HG03103 (cell line): ENCODE measurements at regions not wholly inside any gene's neighbourhood (a gene's known extent, or its start where the extent isn't known, plus 50 kb on each side); places are given as distances from the start of the nearest gene placed in this dataset.
"Not testable (repeated sequence)": the region's sequence is repeated elsewhere in the genome, so short reads cannot be mapped to it uniquely, and the experiment has no call there.

Experiments
- ATAC-seq: cut with Tn5 transposase; IDR thresholded peaks from one replicate; pipeline ENCODE4 v1.9.1; 2021; ENCODE audit warnings: low read depth; ENCODE audit not compliant: unreplicated experiment

DNA sequence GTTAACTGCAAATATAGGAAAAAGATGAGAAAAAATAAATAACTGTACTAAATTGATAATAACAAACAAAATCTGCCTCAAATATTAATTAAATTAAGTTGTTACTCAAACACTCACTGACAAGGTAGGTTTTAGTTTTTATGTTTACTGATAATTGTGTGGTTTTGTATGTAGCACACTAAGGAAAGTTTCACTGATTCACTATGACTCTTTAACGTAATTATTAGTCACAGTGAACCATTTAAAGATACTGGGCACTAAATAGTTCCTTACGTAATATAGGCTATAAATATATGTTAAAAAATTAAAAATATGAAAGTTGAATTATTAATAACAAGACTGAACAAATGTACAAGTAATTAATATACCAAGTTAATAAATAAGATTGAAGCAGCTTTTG lies 2330.0 kb upstream of the RAG2 start:
- ATAC-seq: no peak

DNA sequence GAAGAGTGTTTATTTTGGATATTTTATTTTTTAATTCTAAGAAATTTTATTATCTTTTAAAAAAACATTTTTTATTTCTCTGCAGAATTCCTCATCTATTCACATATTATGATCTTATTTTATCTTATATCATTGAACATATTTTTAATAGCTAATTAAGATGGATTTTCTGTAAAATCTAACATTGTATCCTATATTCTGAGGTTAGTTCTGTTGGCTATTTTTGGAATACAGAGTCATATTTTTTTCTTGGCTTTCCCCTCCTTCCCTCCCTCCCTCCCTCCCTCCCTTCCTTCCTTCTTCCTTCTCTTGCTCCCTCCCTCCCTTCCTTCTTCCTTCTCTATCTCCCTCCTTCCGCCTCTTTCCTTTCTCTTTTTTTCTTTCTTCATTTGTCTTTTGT lies 2326.6 kb upstream of the RAG2 start:
- no peak for ATAC-seq

DNA sequence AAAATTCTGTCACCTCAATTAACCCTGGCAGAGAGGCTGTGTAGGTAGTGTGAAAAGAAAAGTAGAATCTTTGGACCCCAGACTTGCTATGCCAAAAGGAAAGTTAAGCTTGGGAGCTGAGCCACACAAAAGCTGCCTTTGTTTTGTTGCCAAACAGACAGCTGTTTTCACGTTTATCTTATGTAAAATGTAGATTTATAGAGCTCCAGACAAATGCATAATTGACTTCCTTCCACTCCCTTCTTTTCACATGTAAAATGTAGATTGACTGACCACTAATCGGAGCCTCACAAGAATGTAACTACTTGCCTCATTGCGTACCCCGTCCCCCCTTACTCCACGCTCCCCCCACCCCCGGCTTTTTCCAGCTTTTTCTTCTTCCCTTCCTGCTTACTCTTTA lies 2302.2 kb upstream of the RAG2 start:
- ATAC-seq: no peak

DNA sequence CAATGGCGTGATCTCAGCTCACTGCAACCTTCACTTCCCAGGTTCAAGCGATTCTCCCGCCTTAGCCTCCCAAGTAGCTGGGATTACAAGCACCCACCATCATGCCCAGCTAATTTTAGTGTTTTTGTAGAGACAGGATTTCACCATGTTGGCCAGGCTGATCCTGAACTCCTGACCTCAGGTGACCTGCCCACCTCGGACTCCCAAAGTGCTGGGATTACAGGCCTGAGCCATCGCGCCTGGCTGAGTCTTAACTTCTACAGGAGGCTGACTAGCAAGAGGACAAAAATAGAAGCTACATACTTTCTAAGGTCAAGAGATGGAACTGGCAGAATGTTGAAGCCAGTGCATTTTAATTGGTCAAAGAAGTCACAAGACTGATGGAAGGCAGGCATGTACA lies 2296.2 kb upstream of the RAG2 start:
- not testable (repeated sequence) for ATAC-seq

DNA sequence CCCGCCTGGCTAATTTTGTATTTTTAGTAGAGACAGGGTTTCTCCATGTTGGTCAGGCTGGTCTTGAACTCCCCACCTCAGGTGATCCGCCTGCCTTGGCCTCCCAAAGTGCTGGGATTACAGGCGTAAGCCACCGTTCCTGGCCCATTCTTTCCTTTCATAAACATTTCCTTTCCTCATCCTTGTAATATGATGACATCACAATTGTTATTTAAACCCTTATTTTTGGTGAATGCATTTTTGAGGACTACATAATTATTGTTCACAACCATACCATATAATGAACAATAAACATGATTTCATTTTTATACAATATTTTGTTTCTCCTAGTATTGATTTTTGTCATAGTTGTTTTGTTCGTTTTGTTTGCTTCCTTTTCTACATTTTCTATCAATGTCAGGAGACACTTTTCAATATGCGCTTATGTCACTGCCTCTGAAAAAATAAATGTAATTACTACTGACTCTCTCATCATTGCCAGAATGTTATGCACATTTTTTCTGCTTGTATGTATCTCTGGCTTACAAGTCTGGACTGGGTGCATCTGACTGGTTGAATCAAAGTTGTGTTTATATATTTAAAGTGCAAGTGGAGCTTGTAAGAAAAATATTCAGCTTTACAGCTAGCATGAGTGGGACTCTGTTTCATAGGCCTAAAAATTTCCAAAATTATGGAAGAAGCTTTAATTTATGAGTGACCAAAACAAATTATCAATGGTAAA lies 2286.3 kb upstream of the RAG2 start:
- ATAC-seq: no peak

DNA sequence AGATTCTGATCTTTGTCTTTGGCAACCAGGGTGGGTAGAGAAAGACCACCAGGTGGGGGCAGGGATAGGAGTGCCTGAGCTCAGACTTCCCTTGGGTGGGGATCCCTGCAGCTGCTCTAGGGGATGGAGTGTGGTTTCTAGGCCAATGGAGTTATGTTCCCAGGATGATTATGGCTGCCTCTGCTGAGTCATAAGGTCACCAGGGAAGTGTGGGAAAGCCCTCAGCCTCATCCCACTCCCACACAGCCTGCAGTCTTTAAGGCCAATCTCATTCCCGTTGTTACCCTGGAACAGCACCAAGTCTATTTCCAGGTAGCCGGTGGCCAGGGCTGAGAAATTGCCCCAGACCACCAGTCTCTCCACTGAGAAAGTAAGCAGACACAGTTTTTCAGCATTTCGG lies 2269.3 kb upstream of the RAG2 start:
- ATAC-seq: no peak

DNA sequence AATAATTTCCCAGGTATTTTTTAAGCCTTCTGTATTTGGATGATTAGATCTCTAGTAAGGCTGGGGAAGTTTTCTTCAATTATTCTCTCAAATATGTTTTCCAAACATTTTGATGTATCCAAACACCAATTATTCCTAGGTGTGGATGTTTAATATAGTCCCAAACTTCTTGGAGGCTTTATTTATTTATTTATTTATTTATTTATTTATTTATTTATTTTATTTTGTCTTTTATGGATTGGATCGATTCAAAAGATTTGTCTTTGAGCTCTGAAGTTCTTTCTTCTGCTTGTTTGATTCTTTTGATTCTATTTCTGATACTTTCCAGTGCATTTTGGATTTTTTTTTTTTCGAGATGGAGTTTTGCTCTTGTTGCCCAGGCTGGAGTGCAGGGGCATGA lies 2267.9 kb upstream of the RAG2 start:
- ATAC-seq: no peak

DNA sequence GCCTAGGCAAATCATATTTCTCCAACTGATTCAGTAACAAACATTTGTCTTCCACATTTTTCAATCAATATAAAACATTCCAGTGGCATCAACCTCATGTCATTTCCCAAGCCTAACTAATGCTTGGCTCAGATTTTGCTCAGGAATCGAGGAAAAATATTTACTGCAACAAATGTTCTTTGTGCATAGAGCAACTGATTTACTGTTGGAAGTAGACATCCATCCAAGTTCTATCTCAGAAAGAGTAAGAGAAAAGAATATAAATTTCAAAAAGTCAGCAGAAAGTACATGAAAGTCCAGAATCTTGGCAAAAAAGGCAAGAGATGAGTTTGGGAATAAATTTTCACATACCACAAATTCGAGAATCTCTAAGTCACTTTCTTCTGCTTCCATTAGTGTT lies 2245.0 kb upstream of the RAG2 start:
- no peak for ATAC-seq

DNA sequence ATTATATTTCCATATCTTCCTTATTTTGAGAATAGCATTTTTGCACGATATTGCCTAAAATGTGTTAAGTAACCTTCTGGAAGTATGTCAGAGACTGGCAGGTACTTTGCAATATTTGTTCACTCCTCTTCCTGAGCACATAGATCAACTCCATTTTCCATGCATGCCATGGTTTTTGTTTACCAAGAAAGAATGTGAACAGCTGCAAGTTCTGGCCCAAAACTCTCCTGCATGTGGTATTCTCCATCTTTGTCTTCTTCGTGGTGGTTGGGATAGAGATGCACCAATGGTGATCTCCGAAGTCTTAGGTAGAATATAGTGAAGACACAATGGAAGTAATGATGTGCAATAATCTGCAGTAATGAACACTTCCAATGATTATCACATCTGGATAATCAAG lies 2241.0 kb upstream of the RAG2 start:
- no peak for ATAC-seq

DNA sequence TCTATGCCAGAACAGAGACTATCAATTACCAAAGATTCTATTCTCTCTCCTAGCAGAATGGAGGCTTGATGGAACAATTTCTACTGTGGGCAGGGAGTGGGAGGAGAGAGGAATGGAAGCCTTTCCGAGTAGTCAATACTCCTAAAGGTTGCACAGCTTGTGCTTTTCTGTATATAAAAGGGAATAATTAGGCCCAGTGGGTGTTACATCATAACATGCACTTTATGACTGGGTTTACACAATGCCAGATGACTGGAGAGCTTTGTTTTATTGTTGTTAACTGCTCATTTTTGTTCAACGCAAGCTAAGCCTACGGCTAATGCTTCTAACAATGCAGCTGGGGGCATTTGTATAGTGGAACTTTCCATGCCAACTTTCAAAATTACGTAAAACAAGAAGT lies 2237.9 kb upstream of the RAG2 start:
- ATAC-seq: no peak

DNA sequence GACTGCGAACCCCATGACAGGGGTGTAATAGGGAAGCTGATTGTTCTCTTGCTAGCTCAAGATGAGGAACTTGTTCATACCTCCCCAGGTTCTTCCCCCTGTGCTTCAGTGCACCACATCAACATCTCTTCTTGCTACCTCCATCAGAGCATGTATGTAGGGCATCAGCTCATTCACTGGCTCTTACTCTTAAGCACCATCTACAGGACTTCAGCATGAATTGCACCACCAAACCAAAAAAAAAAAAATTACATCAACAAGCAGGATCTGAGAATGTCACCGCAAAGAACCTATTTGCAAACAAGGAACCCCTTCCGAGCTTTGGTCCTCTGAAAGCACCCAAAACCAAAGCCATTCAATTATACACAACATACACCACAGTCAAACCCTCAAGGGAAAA lies 2226.5 kb upstream of the RAG2 start:
- ATAC-seq: no peak

DNA sequence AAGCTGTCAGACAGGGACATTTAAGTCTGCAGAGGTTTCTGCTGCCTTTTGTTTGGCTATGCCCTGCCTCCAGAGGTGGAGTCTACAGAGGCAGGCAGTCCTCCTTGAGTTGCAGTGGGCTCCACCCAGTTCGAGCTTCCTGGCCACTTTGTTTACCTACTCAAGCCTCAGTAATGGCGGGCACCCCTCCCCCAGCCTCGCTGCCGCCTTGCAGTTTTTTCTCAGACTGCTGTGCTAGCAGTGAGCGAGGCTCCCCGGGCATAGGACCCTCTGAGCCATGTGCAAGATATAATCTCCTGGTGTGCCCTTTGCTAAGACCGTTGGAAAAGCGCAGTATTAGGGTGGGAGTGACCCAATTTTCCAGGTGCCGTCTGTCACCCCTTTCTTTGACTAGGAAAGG lies 2223.8 kb upstream of the RAG2 start:
- ATAC-seq: not testable (repeated sequence)

DNA sequence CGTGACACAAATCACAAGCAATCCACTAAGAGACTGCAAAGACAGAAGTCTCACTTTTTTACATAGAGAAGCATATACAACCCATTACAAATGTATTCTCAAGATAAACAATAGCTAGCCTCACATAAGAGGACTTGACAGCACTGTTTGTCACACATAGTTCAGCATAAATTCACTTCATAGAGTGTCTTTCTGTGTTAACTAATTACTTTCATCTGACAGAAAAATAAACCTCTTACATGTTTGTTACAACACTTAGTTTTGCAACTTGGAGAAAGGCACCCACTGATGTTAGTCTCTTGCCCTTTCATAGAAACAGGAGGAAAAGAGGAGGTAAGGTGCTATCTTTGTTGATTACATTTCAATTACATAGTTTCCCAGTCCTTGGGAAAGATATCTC lies 2221.9 kb upstream of the RAG2 start:
- ATAC-seq: no peak

DNA sequence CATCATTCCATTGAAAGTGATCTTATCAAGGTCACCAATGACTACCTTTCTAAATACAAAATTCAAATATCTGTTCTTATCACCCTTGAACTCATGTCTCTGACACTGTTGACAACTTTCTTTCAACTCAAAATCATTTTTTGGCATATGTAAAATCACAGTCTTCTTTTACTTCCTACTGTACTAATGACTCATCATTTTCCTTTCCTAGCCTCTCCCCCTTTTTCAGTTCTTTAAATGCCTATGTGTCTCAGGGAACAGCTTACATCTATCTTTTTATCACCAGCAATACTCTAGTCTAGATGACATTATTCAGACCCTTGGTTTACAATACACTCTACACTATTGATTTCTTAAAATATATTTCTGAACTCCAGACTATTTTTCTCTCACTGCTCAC lies 2220.7 kb upstream of the RAG2 start:
- ATAC-seq: no peak

DNA sequence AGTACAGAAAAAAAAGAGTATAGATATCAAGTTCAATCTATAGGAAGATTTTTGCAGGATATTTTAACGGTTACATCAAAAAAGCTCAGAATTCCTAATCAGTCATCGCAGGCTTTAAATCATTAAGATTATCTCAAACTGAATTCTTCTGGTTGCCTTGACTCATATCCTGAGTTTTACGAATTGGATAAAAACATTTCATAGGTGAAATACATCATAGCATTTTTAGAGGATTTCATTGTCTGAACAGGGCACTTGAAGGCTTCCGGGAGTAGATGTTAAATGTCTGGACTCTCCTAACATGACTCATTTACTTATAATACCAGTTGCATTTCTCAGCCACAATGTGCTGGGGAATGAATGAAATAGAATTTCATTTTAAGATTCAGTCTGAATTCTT lies 2216.6 kb upstream of the RAG2 start:
- ATAC-seq: no peak

DNA sequence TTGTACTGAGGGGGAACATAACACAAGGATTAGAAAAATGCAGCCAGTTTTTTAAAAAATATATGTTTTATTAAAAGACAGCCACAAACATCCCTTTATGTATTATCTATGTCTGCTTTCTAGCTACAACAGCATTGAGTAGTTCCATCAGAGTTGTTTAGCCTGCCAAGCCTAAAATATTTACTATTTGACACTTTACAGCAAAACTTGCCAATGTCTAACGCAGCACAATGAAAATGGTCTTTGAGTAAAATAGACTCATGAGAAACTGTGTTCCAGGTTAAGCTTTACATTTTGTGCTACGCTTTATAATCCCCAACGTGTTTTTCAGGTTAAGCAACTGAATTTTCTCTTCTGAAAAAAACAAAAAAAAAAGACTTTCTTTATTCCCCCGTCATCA lies 2211.5 kb upstream of the RAG2 start:
- no peak for ATAC-seq

DNA sequence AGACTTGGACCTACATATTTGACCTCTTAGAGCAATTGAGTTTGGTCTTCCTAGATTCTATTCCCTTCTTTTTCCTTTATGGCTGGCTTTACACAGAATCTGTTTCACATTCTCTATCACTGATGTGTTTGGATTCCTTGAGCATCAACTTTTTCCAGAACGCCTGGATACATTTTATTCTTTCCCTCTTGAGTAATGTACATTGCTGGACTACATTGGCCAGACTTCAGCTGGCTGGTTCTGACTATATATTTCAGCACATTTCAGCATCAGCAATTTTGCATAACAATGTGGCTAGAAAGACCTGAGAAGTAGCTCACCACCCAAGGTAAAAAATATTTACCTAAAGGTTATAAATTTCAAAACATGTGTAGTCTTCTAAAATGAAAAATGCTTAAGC lies 2198.2 kb upstream of the RAG2 start:
- no peak for ATAC-seq

DNA sequence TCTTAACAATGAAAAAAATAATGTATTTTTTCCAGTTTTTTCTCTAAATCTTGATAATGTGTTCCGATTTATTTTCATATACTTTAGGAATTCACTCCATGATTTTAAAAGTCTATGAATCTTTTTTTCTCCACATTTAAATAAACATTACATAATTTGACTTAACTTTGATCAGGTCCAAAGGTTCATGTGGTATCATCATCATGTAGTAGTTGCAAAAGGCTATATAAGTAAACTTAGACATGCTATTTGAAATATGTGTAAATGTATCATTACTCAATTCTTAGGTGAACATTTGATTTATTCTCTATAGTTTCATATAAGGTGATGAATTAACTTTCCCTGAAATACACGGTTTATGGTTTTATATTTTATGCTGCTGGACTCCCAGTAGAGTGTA lies 2197.0 kb upstream of the RAG2 start:
- ATAC-seq: no peak

DNA sequence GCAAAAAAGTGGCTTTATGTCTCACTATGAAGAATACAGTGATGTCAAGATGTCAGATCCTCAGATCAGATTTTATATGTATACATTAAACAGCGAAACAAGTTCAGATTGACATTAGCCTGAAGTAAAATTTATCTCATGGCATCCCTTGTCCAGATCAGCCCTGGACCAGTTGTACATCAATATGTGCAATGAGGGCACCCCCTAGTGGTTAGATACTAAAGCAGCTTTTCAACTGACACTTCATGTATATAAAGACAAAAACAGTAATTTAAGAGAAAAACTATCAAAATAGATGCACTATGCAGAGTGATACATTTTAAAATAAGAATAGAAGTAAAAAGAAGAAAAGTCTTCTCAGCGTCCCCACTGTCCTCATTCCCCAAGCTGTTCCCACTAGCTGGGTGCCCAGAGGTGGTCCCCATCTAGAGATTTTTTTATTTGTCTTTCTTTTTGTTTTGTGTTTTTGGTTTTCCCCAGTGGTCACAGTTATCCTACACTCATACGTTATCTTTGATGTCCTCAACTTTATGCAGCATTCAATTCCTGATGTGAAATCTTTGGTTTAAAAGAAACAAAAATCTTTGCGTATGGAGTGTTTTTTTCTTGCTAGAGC lies 2193.4 kb upstream of the RAG2 start:
- ATAC-seq: no peak

DNA sequence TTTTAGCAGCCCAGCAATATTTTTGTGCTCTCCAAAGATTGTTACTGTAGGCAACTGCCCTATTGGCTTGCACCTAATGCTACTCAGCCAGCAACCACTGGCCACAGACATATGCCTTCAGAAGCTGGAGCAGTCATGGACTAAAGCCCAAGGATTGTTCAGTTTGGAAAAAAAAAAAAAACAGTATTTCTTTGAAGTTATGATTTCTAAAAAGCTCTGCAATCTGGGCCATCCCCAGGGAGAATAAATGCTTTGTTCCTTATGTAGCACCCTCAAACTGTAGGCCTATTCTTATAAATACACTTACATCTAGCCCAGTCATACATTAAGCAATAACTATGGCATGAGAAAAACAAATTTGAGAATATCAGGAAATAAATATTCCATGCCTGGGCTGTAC lies 2190.5 kb upstream of the RAG2 start:
- no peak for ATAC-seq

DNA sequence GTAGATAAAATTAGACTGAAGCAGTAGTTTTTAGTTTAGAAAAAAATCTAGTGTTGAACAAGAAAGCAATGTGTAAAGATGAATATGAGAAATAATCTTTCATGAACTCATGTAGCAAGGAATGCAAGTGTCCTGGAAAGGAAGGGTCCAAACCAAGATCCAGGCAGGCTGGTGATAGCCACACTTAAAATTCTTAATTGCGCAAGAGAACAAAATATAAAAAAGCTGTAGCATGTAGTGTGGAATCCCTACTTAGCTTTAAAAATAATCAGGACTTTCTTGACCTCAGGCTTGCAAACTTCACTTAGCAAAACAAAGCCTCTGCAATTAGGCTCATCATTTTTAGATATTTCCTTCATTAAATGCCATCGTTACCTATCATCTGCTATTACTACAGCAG lies 2186.1 kb upstream of the RAG2 start:
- no peak for ATAC-seq

DNA sequence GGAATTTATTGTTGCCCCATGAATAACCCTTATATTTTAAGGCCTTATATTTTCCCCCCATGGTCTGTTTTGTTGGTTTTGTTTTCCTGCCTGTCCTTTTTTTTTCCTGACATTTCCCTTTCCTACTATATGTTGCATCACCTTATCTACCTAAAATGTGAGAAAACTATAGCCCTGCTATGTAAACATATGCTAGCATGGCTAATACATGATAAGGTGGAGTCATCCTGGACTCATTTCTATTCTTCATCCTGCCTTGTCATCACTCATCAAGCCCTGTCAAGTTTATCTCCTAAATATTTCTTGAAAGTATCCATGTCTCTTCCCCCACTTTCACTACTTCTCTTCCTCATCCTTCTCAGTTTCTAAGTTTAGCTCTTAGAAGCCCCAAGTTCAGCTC lies 2168.8 kb upstream of the RAG2 start:
- ATAC-seq: no peak

DNA sequence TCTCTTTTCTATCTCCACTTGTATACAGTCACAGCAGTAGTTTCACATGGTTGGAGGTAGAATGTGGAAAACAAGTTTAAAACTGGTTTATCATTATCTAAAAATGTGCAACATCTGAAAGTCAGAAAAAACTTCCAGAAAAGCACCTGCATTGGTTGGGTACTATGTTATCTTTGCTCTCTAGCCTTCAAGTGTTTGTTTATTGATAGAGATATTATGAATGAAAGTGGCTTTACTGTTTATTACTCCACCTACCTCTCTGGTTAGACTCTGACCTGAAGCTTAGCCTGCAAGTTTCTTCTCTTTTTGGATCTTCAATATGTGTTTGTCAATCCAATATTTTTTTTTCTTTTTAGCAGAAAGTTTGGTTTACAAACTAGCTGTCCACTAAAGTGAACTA lies 2161.4 kb upstream of the RAG2 start:
- ATAC-seq: no peak
